Left ventricle myocardium inferior (tissue), 1 donor: ENCODE measurements at regions not wholly inside any gene's neighbourhood (a gene's known extent, or its start where the extent isn't known, plus 50 kb on each side); places are given as distances from the start of the nearest gene placed in this dataset.

ENCODE experiments used
- DNase-seq: peaks from one replicate; pipeline ENCODE4 v3.0.0-alpha.2; 2020
- H3K27ac ChIP-seq: fragments of 200-600 bp; replicated peaks from 2 replicates; pipeline ENCODE4 v1.8.0; 2021
- H3K27me3 ChIP-seq: fragments of 200-600 bp; 2 replicates; pipeline ENCODE4 v1.8.0; 2021; ENCODE audit warnings: low read depth
- H3K36me3 ChIP-seq: fragments of 200-600 bp; 2 replicates; pipeline ENCODE4 v1.8.0; 2021
- H3K4me1 ChIP-seq: fragments of 200-600 bp; 2 replicates; pipeline ENCODE4 v1.8.0; 2021
- H3K4me3 ChIP-seq: fragments of 200-600 bp; 2 replicates; pipeline ENCODE4 v1.8.0; 2021; ENCODE audit warnings: mild to moderate bottlenecking, moderate library complexity
- H3K9me3 ChIP-seq: fragments of 200-600 bp; replicated peaks from 2 replicates; pipeline ENCODE4 v1.8.0; 2021
- intact Hi-C: fragments of 100-400 bp; cut with micrococcal nuclease; formaldehyde crosslinking; loops from one replicate; pipeline ENCODE4 v1.11.0; 2022
- TF ChIP-seq, protein P1 (sequence below): fragments of 200-600 bp; IDR thresholded peaks from 2 replicates; pipeline ENCODE4 v1.8.0; 2021; ENCODE audit warnings: antibody characterized with exemption, mild to moderate bottlenecking, borderline replicate concordance
- donor health status: DM: no; HTN: yes; CAD: no; lungs with severe emphysema.

DNA sequence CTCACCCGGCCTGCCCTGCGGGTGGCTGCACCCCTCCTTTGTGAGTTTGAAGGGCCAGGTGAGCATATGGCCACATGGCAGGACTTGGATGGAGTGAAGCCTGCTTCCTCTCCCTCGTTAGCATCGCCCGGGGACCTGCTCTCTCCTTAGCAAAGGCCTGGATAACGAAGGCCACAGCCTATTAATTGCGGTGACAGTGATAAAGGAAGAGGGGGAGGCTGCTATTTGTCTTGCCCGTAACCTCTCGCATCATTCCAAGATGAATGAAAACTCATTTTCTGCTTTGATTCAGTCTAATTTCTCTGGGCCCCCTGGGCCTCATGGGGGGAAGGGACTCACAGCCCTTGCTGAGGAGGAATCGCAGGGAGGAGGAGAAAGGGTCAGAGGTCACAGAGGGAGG is 68.5 kb upstream of the LHX1 start:
- Histone ChIP-seq H3K4me3 (no peak overlapping the region), H3K9me3 (peaks cover 7% of the 10 kb centered on the region), H3K27me3 (peaks cover 98% of the 10 kb centered on the region), H3K36me3 (no peaks in the 10 kb centered on the region), H3K4me1 (no peaks in the 10 kb centered on the region), H3K27ac (no peak overlapping the region)
- intact Hi-C loops, result no loop called here
- TF ChIP-seq, protein P1, sequence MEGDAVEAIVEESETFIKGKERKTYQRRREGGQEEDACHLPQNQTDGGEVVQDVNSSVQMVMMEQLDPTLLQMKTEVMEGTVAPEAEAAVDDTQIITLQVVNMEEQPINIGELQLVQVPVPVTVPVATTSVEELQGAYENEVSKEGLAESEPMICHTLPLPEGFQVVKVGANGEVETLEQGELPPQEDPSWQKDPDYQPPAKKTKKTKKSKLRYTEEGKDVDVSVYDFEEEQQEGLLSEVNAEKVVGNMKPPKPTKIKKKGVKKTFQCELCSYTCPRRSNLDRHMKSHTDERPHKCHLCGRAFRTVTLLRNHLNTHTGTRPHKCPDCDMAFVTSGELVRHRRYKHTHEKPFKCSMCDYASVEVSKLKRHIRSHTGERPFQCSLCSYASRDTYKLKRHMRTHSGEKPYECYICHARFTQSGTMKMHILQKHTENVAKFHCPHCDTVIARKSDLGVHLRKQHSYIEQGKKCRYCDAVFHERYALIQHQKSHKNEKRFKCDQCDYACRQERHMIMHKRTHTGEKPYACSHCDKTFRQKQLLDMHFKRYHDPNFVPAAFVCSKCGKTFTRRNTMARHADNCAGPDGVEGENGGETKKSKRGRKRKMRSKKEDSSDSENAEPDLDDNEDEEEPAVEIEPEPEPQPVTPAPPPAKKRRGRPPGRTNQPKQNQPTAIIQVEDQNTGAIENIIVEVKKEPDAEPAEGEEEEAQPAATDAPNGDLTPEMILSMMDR, result no peak
- no peak for DNase-seq

DNA sequence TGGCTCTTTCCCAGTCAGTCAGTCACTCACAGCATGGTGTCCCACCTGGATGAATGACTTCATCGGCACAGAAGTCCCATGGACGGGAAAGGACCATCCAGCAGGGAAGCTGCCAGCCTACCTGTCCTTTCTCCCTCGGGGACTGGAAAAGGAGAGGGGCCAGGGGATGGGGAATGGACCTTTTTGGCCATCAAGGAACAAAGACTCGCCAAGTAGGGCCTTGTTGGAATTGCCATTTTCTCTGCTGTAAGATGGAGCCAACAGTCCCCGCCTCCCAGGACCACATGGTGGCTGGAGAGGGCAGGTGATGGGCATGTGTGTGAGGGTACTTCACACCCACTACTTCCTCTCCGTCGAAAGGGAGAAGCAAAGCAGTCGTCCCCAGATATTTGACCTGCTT is 67.8 kb upstream of the LHX1 start:
- H3K4me3 ChIP-seq, result no peak overlapping the region
- H3K27ac ChIP-seq, result no peak overlapping the region
- no peaks in the 10 kb centered on the region for H3K4me1 ChIP-seq
- peaks cover 92% of the 10 kb centered on the region for H3K27me3 ChIP-seq
- H3K9me3 ChIP-seq, result peaks cover 7% of the 10 kb centered on the region
- no peak for DNase-seq
- TF ChIP-seq, protein P1, result no peak
- intact Hi-C loops, result no loop called here
- no peaks in the 10 kb centered on the region for H3K36me3 ChIP-seq

DNA sequence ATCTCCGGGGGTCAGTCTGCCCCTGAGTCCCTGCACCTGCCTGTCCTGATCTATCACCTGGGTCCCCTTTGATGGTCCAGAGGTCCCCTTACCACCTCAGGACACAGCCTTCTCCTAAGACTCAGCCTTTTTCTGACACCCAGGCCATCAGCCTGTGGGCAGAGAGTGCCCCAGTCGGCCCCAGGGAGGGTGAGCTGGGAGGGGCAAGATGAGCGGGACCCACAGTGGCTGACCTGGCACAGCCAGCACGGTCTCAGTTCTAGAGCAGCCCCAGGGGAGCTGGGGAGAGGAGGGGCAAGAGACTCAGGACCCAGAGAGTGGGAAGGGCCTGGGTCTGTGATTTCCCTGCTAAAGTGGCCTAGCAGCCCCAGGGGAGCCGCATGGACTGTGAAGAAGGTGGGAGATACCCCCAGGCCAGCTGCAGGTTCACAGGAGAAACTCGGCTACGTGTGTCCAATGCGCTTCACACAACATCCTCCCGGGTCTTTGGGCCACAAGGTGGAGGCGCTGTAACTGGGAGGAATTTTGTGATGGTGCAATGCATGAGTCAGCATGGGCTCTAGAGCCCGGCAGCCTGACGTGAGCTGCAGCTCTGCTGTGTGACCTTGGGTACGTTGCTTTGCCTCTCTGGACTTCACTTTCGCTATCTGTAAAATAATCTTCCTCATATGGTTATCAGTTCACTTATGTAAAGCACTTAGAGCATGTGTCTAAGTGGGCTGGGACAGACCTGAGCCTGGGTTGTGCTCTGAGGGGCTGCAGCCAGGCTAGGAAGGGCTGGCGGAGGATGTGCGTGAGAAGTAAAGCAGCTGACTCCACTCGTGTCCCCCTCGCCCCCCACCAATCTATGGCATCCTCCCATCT is 67.2 kb upstream of the LHX1 start:
- no peak for DNase-seq
- Histone ChIP-seq H3K4me3 (no peak overlapping the region), H3K36me3 (no peaks in the 10 kb centered on the region), H3K27ac (no peak overlapping the region), H3K9me3 (peaks cover 7% of the 10 kb centered on the region), H3K27me3 (peaks cover 87% of the 10 kb centered on the region), H3K4me1 (no peaks in the 10 kb centered on the region)
- intact Hi-C loops, result no loop called here
- TF ChIP-seq, protein P1, result no peak

DNA sequence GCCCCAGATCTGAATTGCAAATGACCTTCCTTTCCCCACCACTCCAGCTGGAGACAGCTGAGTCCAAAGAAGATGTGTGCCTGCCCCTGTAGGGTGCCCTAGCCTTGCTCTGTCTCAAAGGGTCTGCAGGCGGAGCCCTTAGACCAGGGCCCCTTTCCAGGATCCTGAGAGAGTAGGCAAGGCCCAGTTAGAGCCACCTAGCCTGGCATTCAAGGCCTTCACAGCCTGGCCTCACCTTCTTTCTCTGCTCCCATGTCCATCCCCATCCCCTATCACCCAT is 66.6 kb upstream of the LHX1 start:
- intact Hi-C loops, result no loop called here

DNA sequence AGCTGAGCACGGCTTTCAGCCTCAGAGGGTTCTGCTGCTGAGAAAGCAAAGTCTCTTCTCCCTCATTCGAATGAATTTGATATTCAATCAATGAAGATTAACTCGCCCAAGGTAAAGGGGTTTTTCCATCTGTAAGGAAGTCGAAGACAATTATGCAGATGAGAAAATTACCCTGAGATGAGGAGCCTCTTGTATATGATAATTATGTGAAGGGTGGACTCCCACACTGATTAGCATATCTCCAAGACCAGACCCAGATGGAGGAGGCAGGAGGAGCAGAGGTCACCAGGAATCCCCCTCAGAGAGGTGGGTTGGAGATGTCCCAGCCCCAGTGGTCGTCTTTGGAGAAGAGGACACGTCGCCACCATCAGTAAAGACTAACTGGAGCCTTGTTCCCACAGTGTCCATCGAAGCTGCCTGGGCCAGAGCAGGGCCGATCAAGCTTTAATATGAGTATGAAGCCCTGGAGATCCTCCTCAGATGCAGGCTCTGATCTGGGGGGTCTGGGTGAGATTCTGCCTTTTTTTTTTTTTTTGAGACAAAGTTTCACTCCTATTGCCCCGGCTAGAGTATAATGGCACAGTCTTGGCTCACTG is 61.5 kb upstream of the LHX1 start:
- intact Hi-C loops, result no loop called here
- peaks cover 86% of the 10 kb centered on the region for H3K27me3 ChIP-seq
- H3K4me1 ChIP-seq, result no peaks in the 10 kb centered on the region
- H3K9me3 ChIP-seq, result peaks cover 10% of the 10 kb centered on the region
- DNase-seq, result no peak
- H3K4me3 ChIP-seq, result no peak overlapping the region
- TF ChIP-seq, protein P1, result no peak
- H3K27ac ChIP-seq, result no peak overlapping the region
- H3K36me3 ChIP-seq, result no peaks in the 10 kb centered on the region

More for the DNA sequence above, 66.6 kb upstream of the LHX1 start:
- TF ChIP-seq, protein P1, result no peak
- DNase-seq, result no peak
- Histone ChIP-seq H3K27me3 (peaks cover 86% of the 10 kb centered on the region), H3K4me1 (no peaks in the 10 kb centered on the region), H3K9me3 (peaks cover 7% of the 10 kb centered on the region), H3K4me3 (no peak overlapping the region), H3K36me3 (no peaks in the 10 kb centered on the region), H3K27ac (no peak overlapping the region)
